NCI-H2107 treated with DMSO at 0.1 percent for 48 hours (cell line): ENCODE measurements at regions not wholly inside any gene's neighbourhood (a gene's known extent, or its start where the extent isn't known, plus 50 kb on each side); places are given as distances from the start of the nearest gene placed in this dataset.
"Not testable (repeated sequence)": the region's sequence is repeated elsewhere in the genome, so short reads cannot be mapped to it uniquely, and the experiment has no call there.

Experiments
- DNase-seq: peaks from one replicate; lab custom pipeline; 2025; ENCODE audit not compliant: unreplicated experiment; lab: John Stamatoyannopoulos, UW

DNA sequence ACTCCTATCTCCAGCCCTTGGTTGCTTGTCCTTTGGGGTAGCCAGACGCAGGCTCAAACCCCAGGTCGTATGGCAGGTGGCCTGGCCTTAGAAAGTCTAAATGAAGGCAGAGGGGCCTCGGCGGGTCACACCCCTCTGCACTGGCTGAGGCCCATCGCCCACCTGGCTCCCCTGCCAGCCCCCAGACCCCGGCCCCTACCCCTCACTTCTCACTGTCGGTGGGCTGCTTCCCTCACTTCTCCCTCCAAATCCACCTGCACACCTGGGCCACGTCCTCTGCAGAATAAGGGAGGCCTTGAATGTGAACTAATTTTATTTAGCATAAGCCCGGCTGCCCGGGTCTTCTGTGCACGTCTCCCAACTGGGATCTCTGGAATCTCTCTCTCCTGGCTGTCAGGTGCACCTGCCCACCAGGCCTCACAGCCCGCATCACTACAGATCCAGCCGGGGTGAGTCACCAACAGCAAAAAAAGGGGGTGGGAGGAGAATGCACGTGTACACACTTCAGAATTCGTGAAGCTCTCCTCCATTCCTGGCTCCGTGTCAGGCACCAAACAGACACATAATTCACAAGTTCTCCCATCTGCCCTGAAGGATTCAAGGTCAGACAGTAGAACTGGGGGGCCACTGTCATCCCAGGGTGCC, 107.5 kb upstream of the SIM2 start:
- DNase-seq = no peak

GRCh38 chr21:36596174-36596573, 102.7 kb upstream of the SIM2 start:
- no peak for DNase-seq

- DNase-seq = no peak
Measured at GRCh38 chr21:36601362-36601761, 97.6 kb upstream of the SIM2 start.

GRCh38 chr21:36602735-36603134, 96.2 kb upstream of the SIM2 start:
- no peak for DNase-seq

DNA sequence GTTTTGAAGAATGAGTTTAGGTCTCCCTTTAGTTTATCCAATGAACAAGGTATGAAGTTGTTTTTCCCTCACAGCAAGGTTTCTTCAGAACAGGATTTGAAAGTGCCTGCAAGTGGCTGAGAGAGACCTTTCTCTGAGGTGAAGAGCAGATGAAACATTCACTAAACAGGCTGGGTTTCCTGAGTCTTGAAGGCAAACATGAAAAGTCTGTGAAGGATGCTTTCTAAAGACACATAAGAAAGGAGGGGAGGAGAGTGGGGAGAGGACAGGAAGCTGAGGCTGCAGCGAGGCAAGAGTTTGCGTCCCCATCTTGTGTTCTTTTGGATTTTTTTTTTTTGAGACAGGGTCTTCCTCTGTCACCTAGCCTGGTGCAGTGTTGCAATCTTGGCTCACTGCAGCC, 95.7 kb upstream of the SIM2 start:
- no peak for DNase-seq

DNA sequence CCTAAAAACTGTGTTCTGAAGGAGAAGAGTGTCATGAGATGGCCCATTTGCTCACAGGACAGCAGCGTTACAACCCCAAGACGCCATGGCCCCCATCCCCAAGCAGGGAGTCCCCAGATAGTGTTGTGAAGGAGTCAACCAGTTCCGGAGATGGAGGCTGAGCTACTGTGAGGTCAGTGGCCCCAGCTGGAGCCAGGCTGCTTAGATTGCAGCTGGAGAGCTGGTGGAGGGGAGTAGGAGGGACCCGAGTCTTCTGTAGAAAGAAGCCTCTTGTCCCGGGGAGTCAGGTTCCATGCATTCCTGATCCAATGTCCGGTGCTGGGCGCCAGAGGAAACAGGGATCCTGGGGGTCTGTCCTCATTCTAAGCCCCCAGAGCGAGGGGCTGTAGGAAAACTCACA, 93.5 kb upstream of the SIM2 start:
- no peak for DNase-seq

DNA sequence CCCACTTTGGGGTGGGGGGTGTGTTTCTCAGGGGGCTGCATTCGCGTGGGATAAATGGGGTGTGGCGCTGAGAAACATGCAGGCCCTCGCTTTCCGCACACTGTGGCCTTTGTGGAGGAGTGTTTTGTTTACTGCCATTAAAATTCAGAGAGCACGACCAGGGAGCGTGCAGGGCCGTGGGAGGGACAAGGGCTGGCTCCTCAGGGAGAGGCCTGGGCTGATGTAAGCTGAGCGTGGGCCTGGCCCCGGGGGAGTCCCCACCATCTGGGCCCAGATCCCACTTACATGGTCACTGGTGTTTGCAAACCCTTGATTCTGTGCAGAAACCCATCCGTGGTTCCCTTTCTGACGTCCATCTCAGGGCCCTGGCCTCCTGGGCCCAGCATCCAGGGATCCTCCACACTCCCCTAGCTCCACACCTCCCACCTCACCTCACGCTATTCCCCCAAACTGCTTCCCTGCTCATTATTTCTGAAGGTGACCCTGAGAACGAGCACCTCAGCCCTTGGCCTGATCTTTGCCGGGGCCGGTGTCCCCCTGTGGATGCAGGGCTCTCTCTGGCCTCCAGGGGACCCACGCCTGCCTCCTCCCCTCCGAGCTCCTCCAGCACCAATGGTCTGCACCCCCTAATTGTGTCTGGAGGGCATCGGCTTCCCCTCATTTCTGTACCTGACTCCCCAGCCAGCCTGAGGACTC, 92.5 kb upstream of the SIM2 start:
- no peak for DNase-seq

- no peak for DNase-seq
Measured at GRCh38 chr21:36606983-36607325, 92.0 kb upstream of the SIM2 start.

DNA sequence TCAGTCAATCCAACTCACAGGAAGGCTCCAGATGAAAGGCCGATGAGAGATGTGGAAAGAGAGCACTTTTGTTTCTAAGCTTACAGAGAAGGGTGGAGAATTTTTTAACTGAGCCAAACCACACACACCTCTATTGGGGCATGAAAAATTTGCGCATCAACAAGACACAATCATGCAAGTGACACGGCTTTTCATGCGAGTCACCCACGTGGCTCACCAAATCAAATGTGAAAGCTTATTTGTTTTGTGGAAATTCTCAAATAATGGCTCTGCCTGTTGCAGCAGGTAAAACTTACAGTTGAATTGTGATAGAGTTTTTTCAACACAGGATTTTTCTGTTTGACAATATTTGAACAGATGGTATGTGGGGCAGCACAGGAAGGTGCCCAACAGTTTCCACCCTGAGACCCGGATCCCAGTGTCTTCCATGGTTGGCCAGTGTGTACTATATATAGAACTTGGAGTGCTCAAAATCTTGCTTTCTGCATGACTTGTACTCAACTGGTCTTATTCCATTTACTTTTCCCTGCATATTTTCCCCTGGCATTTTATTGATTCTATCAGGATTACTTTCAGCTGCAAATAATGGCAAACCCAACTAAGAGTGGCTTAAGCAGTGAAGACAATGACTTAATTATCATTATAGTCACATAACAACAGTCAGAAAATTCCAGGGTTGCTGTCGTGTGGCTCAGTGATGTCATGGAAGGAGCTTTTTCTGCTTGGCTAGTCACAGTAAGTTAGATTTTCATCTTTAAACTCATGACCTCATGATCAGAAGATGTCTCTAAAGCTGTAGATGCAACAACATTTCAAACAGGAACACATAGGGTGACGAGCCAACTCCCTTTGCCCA, 90.6 kb upstream of the SIM2 start:
- DNase-seq = no peak

DNA sequence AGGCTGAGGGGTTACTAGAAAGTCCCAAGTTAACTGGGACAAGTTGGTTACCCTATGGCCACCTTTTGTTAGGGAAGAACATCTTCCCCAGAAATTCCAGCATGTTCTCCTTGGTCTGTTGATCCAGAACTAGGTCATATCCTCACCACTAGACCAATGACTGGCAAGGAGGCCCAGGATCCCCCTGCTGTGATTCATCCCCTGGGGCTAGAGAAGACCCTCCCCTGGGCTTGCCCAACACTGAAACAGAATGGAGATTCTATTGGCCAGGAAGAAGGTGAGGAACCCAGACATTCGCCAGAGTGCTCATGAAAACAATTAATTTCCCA, 90.1 kb upstream of the SIM2 start:
- DNase-seq = no peak

DNA sequence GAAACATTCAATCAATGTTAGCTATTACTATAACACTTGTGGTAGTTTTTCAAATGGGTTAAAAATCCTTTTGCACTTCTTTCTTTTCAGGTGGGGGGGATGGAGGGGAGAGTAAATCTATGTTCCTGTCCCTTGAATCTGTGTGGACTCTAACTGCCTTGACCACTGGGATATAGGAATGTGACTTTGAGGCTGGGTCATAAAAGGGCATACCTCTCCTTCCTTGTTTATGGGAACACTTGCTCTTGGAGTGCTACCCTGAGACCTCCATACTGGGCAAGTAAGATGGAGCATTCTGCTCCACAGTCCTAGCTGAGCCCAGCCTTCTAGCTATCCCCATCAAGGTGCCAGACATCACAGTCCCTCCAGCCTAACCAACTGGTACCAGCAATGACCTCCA, 89.3 kb upstream of the SIM2 start:
- no peak for DNase-seq

DNA sequence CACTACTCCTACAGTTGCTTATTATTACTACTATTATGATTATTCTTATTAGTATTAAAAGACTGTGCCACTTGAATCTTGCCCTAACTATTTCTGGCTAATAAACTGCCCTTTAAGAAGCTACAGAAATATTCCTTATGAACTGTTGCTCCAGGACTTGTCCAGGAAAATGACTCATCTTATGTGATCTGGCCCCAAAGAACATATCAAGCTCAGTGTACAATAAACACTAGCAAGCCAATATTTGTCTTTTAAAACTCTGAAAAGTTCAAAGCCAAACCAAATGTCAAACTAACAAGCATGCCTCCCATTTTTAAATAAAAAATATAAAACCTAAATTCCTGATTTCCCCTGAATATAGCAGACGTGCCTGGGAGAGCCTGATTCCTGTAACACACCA, 88.7 kb upstream of the SIM2 start:
- no peak for DNase-seq

DNA sequence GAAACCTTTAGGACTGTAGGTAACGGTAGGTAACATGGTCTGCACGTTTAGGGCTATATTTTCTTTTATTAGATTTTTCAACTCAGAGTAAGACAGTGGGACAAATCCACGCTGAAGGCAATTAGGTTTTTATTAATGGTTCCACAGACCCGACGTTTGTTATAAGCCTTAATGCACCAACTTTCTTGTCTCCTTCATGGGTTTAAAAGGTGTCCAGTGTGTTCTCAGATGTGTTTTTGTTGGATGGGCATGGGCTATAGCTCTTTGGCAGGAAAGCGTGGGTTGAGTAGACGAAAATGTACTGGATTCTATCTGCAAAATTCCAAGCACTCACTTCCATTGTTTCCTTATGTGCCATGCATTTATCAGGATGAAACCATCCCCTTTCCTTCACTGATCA, 88.0 kb upstream of the SIM2 start:
- DNase-seq = no peak

GRCh38 chr21:36611379-36611778, 87.5 kb upstream of the SIM2 start:
- no peak for DNase-seq

- DNase-seq = no peak
Measured at GRCh38 chr21:36613059-36613458, 85.9 kb upstream of the SIM2 start.

DNA sequence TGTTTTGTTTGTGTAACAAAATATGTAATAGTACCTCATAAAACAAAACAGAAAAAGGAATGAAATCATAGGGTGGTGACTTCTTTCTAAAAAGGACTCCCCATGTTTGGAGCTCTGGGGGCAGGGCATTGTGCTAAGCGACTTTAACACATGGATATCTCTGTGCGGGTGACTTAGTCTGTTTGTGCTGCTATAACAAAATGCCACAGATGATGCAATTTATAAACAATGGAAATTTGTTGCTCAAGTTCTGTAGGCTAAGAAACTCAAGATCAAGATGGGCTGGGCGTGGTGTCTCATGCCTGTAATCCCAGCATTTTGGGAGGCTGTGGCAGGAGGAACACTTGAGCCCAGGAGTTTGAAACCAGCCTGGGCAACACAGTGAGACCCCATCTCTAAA, 85.4 kb upstream of the SIM2 start:
- DNase-seq = no peak

- DNase-seq = no peak
Measured at GRCh38 chr21:36615274-36615964, 83.5 kb upstream of the SIM2 start.

DNA sequence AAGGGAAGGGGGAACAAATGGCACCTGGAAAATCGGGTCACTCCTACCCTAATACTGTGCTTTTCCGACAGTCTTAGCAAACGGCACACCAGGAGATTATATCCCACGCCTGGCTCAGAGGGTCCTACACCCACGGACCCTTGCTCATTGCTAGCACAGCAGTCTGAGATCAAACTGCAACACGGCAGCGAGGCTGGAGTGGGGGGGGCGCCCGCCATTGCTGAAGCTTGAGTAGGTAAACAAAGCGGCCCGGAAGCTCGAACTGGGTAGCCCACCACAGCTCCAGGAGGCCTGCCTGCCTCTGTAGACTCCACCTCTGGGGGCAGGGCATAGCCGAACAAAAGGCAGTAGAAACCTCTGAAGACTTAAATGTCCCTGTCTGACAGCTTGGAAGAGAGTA, 82.1 kb upstream of the SIM2 start:
- not testable (repeated sequence) for DNase-seq

GRCh38 chr21:36621794-36622193, 77.1 kb upstream of the SIM2 start:
- not testable (repeated sequence) for DNase-seq

DNA sequence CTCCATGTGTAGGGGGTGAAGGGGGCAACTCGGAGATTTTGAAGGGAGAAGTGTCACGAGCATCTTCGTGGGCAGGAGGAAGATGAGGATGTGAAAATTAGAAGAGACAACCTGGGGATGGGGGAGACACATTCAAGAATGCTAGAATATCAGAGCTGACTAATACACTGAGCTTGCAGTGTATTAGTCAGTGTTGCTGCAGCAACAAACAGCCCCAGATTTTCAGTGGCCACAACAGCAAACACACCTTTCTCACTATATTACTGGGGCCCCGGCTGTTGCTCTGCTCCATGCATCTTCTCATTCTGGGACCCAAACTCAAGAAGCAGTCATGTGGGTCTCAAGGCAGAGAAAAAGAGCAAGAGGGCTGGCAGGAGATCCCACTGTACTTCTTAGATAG, 74.8 kb upstream of the SIM2 start:
- DNase-seq = no peak

DNA sequence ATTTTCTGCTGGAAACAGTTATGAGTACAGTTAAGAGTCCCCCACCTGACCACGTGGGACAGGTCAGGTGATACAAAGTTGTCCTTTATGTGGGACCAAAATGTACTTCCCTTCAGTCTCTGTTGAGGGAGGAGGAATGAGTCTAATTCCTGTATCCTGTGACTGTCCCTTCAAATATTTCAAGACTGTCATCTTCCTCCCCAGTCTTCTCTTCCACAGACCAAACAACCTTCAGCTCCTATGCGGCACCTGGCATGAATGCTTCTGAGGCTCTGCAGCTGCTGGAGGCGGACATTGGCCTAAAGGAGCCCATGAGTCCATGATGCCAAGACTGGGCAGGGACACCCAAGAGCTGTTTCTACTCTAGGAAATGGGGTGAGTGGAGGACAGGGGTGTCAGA, 72.1 kb upstream of the SIM2 start:
- no peak for DNase-seq

DNA sequence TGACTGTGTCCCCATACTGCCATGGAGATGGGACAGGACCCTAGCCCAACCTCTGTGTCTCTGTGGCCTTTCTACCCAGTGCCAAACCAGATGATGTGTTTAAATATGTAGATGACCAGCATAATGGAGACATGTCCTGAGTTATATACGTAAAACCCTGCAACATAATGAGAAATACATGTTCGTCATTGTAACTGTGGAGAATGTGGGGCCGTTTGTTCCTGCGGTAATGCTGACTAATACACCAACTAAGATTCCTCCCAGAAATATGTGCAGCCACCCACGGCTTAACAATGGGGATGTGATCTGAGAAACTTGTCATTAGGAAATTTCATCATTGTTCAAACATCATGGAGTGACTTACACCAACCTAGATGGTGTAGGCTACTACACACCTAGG, 71.7 kb upstream of the SIM2 start:
- no peak for DNase-seq
